Mucosa of stomach (tissue), 1 donor: ENCODE measurements at regions not wholly inside any gene's neighbourhood (a gene's known extent, or its start where the extent isn't known, plus 50 kb on each side); places are given as distances from the start of the nearest gene placed in this dataset.

Experiments
- H3K27me3 ChIP-seq: one replicate; pipeline ENCODE4 v1.7.0; 2013; ENCODE audit warnings: mild to moderate bottlenecking, low read length; ENCODE audit not compliant: control insufficient read depth, insufficient read depth
- H3K36me3 ChIP-seq: one replicate; pipeline ENCODE4 v1.7.0; 2013; ENCODE audit warnings: low read length; ENCODE audit not compliant: control insufficient read depth, insufficient read depth
- H3K4me1 ChIP-seq: one replicate; pipeline ENCODE4 v1.7.0; 2013; ENCODE audit warnings: mild to moderate bottlenecking, low read length; ENCODE audit not compliant: control insufficient read depth, insufficient read depth
- H3K4me3 ChIP-seq: one replicate; pipeline ENCODE4 v1.7.0; 2013; ENCODE audit warnings: low read length
- H3K9ac ChIP-seq: one replicate; pipeline ENCODE4 v1.7.0; 2013; ENCODE audit warnings: mild to moderate bottlenecking, low read length, moderate library complexity
- H3K9me3 ChIP-seq: one replicate; pipeline ENCODE4 v1.7.0; 2013; ENCODE audit warnings: mild to moderate bottlenecking, low read length, moderate library complexity; ENCODE audit not compliant: control insufficient read depth
- donor health status: Pancreatic carcinoma.

GRCh38 chr2:128439791-128440665 is 121.4 kb upstream of the HS6ST1 start:
- Histone ChIP-seq H3K9me3 (no peaks in the 10 kb centered on the region), H3K27me3 (no peaks in the 10 kb centered on the region), H3K36me3 (no peaks in the 10 kb centered on the region), H3K4me1 (peaks cover 18% of the 10 kb centered on the region), H3K9ac (no peak overlapping the region), H3K4me3 (no peak overlapping the region)

- no peaks in the 10 kb centered on the region for H3K27me3 ChIP-seq
- H3K9ac ChIP-seq: no peak overlapping the region
- no peak overlapping the region for H3K4me3 ChIP-seq
- H3K4me1 ChIP-seq: peaks cover 18% of the 10 kb centered on the region
- H3K9me3 ChIP-seq: no peaks in the 10 kb centered on the region
- no peaks in the 10 kb centered on the region for H3K36me3 ChIP-seq
These were observed 122.1 kb upstream of the HS6ST1 start for GRCh38 chr2:128440666-128441340.

GRCh38 chr2:128441341-128442052 is 122.8 kb upstream of the HS6ST1 start:
- peaks cover 18% of the 10 kb centered on the region for H3K4me1 ChIP-seq
- no peak overlapping the region for H3K9ac ChIP-seq
- no peaks in the 10 kb centered on the region for H3K9me3 ChIP-seq
- no peaks in the 10 kb centered on the region for H3K36me3 ChIP-seq
- H3K4me3 ChIP-seq: no peak overlapping the region
- H3K27me3 ChIP-seq: no peaks in the 10 kb centered on the region

GRCh38 chr2:128442053-128442751 is 123.5 kb upstream of the HS6ST1 start:
- Histone ChIP-seq H3K4me3 (no peak overlapping the region), H3K9me3 (no peaks in the 10 kb centered on the region), H3K36me3 (no peaks in the 10 kb centered on the region), H3K4me1 (peaks cover 18% of the 10 kb centered on the region), H3K9ac (no peak overlapping the region), H3K27me3 (no peaks in the 10 kb centered on the region)

GRCh38 chr2:128442891-128443302 is 124.2 kb upstream of the HS6ST1 start:
- H3K9ac ChIP-seq: no peak overlapping the region
- H3K9me3 ChIP-seq: no peaks in the 10 kb centered on the region
- no peaks in the 10 kb centered on the region for H3K36me3 ChIP-seq
- H3K27me3 ChIP-seq: no peaks in the 10 kb centered on the region
- no peak overlapping the region for H3K4me3 ChIP-seq
- peaks cover 18% of the 10 kb centered on the region for H3K4me1 ChIP-seq

- H3K9me3 ChIP-seq: no peaks in the 10 kb centered on the region
- no peak overlapping the region for H3K9ac ChIP-seq
- no peak overlapping the region for H3K4me3 ChIP-seq
- H3K27me3 ChIP-seq: no peaks in the 10 kb centered on the region
- peaks cover 18% of the 10 kb centered on the region for H3K4me1 ChIP-seq
- no peaks in the 10 kb centered on the region for H3K36me3 ChIP-seq
These were observed 125.6 kb upstream of the HS6ST1 start for GRCh38 chr2:128444121-128444771.

- Histone ChIP-seq H3K4me1 (peaks cover 18% of the 10 kb centered on the region), H3K4me3 (no peak overlapping the region), H3K9me3 (no peaks in the 10 kb centered on the region), H3K27me3 (no peaks in the 10 kb centered on the region), H3K9ac (no peak overlapping the region), H3K36me3 (no peaks in the 10 kb centered on the region)
These were observed 126.3 kb upstream of the HS6ST1 start for GRCh38 chr2:128444816-128445522.

GRCh38 chr2:128445523-128445900 is 126.8 kb upstream of the HS6ST1 start:
- no peaks in the 10 kb centered on the region for H3K36me3 ChIP-seq
- H3K9me3 ChIP-seq: no peaks in the 10 kb centered on the region
- H3K9ac ChIP-seq: no peak overlapping the region
- H3K27me3 ChIP-seq: no peaks in the 10 kb centered on the region
- peaks cover 18% of the 10 kb centered on the region for H3K4me1 ChIP-seq
- no peak overlapping the region for H3K4me3 ChIP-seq

- Histone ChIP-seq H3K4me3 (no peak overlapping the region), H3K36me3 (no peaks in the 10 kb centered on the region), H3K4me1 (peaks cover 18% of the 10 kb centered on the region), H3K27me3 (no peaks in the 10 kb centered on the region), H3K9ac (no peak overlapping the region), H3K9me3 (no peaks in the 10 kb centered on the region)
These were observed 127.6 kb upstream of the HS6ST1 start for GRCh38 chr2:128446049-128446873.

- no peaks in the 10 kb centered on the region for H3K36me3 ChIP-seq
- no peak overlapping the region for H3K9ac ChIP-seq
- peaks cover 12% of the 10 kb centered on the region for H3K4me1 ChIP-seq
These were observed 128.3 kb upstream of the HS6ST1 start for GRCh38 chr2:128446874-128447537.

More at GRCh38 chr2:128446874-128447537, 128.3 kb upstream of the HS6ST1 start:
- Histone ChIP-seq H3K4me3 (no peak overlapping the region), H3K9me3 (no peaks in the 10 kb centered on the region), H3K27me3 (no peaks in the 10 kb centered on the region)
